K562 (cell line): ENCODE measurements at regions not wholly inside any gene's neighbourhood (a gene's known extent, or its start where the extent isn't known, plus 50 kb on each side); places are given as distances from the start of the nearest gene placed in this dataset.

Experiments
- CHD1 ChIP-seq: fragments of 200-600 bp; sonication (generic); IDR thresholded peaks from one replicate; pipeline ENCODE4 v1.6.1; 2012; ENCODE audit warnings: mild to moderate bottlenecking, moderate library complexity, low read length, inconsistent platforms
- JUNB ChIP-seq: fragments of 450-650 bp; formaldehyde crosslinking; conservative IDR thresholded peaks from 2 replicates; pipeline ENCODE4 v1.4.0; 2020; ENCODE audit warnings: mild to moderate bottlenecking
- POLR2AphosphoS5 ChIP-seq: IDR thresholded peaks from 2 replicates; pipeline ENCODE4 v1.6.1; 2011; ENCODE audit warnings: mild to moderate bottlenecking, low read depth, low read length, moderate library complexity; ENCODE audit not compliant: control insufficient read depth, insufficient read depth
- RFX5 ChIP-seq: IDR thresholded peaks from 2 replicates; pipeline ENCODE4 v1.6.1; 2011; ENCODE audit warnings: low read depth, mild to moderate bottlenecking, improper control_type of control experiment, low read length
- TAF15 ChIP-seq: fragments of 200-400 bp; formaldehyde crosslinking; IDR thresholded peaks from 2 replicates; pipeline ENCODE4 v1.6.1; 2017; ENCODE audit warnings: mild to moderate bottlenecking, low read depth, low read length, moderate library complexity
- ZBTB7A ChIP-seq: IDR thresholded peaks from 2 replicates; pipeline ENCODE4 v1.6.1; 2011; ENCODE audit warnings: low read depth, mild to moderate bottlenecking, low read length, moderate library complexity, borderline replicate concordance; ENCODE audit not compliant: control insufficient read depth
- TF ChIP-seq, protein P1 (sequence below), 2 experiments: fragments of 450-650 bp; formaldehyde crosslinking in 1 of 2; IDR thresholded peaks; 2 replicates each; pipeline versions ENCODE4 v1.4.0 to v1.6.1; 2014 to 2020; ENCODE audit warnings: mild to moderate bottlenecking in 2 of 2, borderline replicate concordance in 1 of 2, low read depth in 1 of 2
- TF ChIP-seq, protein P2 (sequence below): fragments of 450-650 bp; conservative IDR thresholded peaks from 2 replicates; pipeline ENCODE4 v1.6.1; 2016; ENCODE audit warnings: missing genetic modification characterization, low read depth, mild to moderate bottlenecking, control low read depth, missing compliant biosample characterization
- TF ChIP-seq, protein P3 (sequence below): fragments of 450-650 bp; formaldehyde crosslinking; IDR thresholded peaks from 2 replicates; pipeline ENCODE4 v1.4.0; 2020; ENCODE audit warnings: mild to moderate bottlenecking, moderate library complexity

DNA sequence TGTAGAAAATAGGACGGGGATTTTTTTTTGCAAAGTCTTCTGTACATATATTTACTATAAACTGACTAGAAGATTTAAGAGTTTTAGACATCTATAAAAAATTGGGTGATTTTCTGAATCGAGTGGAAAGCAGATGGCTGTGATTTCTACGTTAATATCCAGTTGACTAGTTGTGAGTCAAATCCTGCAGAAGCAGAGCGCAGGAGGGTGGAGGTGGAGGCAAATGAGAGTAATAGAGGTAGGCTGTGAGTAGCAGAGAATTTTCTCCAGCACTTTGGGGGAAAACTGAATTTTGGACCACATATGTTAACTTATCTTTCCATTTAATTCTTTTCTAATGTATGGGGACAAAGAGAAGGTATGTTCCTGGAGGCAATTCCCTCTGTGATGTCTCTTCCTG is 82.1 kb upstream of the SOX3 start:
- no peak for TF ChIP-seq ZBTB7A
- no peak for TF ChIP-seq TAF15
- no peak for TF ChIP-seq RFX5
- TF ChIP-seq, protein P1, sequence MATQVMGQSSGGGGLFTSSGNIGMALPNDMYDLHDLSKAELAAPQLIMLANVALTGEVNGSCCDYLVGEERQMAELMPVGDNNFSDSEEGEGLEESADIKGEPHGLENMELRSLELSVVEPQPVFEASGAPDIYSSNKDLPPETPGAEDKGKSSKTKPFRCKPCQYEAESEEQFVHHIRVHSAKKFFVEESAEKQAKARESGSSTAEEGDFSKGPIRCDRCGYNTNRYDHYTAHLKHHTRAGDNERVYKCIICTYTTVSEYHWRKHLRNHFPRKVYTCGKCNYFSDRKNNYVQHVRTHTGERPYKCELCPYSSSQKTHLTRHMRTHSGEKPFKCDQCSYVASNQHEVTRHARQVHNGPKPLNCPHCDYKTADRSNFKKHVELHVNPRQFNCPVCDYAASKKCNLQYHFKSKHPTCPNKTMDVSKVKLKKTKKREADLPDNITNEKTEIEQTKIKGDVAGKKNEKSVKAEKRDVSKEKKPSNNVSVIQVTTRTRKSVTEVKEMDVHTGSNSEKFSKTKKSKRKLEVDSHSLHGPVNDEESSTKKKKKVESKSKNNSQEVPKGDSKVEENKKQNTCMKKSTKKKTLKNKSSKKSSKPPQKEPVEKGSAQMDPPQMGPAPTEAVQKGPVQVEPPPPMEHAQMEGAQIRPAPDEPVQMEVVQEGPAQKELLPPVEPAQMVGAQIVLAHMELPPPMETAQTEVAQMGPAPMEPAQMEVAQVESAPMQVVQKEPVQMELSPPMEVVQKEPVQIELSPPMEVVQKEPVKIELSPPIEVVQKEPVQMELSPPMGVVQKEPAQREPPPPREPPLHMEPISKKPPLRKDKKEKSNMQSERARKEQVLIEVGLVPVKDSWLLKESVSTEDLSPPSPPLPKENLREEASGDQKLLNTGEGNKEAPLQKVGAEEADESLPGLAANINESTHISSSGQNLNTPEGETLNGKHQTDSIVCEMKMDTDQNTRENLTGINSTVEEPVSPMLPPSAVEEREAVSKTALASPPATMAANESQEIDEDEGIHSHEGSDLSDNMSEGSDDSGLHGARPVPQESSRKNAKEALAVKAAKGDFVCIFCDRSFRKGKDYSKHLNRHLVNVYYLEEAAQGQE (IDR thresholded peaks at IDR 0.05; ENCODE audit: borderline replicate concordance) = no peak
- TF ChIP-seq, protein P1 (CRISPR knock-in tag; IDR thresholded peaks at IDR 0.05; ENCODE audit: low read depth) = no peak
- no peak for TF ChIP-seq JUNB (CRISPR knock-in tag)
- TF ChIP-seq, protein P2, sequence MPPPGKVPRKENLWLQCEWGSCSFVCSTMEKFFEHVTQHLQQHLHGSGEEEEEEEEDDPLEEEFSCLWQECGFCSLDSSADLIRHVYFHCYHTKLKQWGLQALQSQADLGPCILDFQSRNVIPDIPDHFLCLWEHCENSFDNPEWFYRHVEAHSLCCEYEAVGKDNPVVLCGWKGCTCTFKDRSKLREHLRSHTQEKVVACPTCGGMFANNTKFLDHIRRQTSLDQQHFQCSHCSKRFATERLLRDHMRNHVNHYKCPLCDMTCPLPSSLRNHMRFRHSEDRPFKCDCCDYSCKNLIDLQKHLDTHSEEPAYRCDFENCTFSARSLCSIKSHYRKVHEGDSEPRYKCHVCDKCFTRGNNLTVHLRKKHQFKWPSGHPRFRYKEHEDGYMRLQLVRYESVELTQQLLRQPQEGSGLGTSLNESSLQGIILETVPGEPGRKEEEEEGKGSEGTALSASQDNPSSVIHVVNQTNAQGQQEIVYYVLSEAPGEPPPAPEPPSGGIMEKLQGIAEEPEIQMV (tag) = no peak
- no peak for TF ChIP-seq CHD1
- TF ChIP-seq, protein P3, sequence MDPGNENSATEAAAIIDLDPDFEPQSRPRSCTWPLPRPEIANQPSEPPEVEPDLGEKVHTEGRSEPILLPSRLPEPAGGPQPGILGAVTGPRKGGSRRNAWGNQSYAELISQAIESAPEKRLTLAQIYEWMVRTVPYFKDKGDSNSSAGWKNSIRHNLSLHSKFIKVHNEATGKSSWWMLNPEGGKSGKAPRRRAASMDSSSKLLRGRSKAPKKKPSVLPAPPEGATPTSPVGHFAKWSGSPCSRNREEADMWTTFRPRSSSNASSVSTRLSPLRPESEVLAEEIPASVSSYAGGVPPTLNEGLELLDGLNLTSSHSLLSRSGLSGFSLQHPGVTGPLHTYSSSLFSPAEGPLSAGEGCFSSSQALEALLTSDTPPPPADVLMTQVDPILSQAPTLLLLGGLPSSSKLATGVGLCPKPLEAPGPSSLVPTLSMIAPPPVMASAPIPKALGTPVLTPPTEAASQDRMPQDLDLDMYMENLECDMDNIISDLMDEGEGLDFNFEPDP (CRISPR knock-in tag) = no peak
- TF ChIP-seq POLR2AphosphoS5 = no peak
